CD4-positive, alpha-beta T cell treated with Interleukin-4 for 4 hours (primary cell): ENCODE measurements at regions not wholly inside any gene's neighbourhood (a gene's known extent, or its start where the extent isn't known, plus 50 kb on each side); places are given as distances from the start of the nearest gene placed in this dataset.
"Not testable (repeated sequence)": the region's sequence is repeated elsewhere in the genome, so short reads cannot be mapped to it uniquely, and the experiment has no call there.

Experiments used
- DNase-seq: peaks from one replicate; pipeline ENCODE4 v3.0.0-alpha.2; 2020

GRCh38 chr14:52122163-52122562, 53.3 kb upstream of the NID2 start:
- not testable (repeated sequence) for DNase-seq

GRCh38 chr14:52121441-52121840, 52.6 kb upstream of the NID2 start:
- DNase-seq, result no peak

GRCh38 chr14:52119030-52119429, 50.2 kb upstream of the NID2 start:
- DNase-seq, result no peak
